Activated CD4-positive, CD25-positive, alpha-beta regulatory T cell treated with anti-CD3 and anti-CD28 coated beads, Interleukin-2, amount 50 U/mL, for 24 hours (primary cell): ENCODE measurements at regions not wholly inside any gene's neighbourhood (a gene's known extent, or its start where the extent isn't known, plus 50 kb on each side); places are given as distances from the start of the nearest gene placed in this dataset.
A peak's percentile ranks its signal among the peaks of the same experiment; 100 is the strongest.

Experiments
- ATAC-seq, 2 donors: fragments of 150-1000 bp; cut with Tn5 transposase; one replicate each; pipeline ENCODE4 v1.10.0; 2021; ENCODE audit warnings: mild to moderate bottlenecking in 1 of 2, moderate library complexity in 1 of 2

- no peak for ATAC-seq
Observed at GRCh38 chr2:19540739-19541525, 182.5 kb upstream of the OSR1 start.

- ATAC-seq, result no peak
Observed at GRCh38 chr2:19538411-19538963, 180.1 kb upstream of the OSR1 start.

- no peak for ATAC-seq
Observed at GRCh38 chr2:19536136-19536535, 177.7 kb upstream of the OSR1 start.

- no peak for ATAC-seq
Observed at GRCh38 chr2:19532547-19533196, 174.2 kb upstream of the OSR1 start.

- no peak for ATAC-seq
Observed at GRCh38 chr2:19529677-19530076, 171.3 kb upstream of the OSR1 start.

- no peak for ATAC-seq
Observed at GRCh38 chr2:19527771-19528170, 169.3 kb upstream of the OSR1 start.

GRCh38 chr2:19525313-19525712, 166.9 kb upstream of the OSR1 start:
- no peak for ATAC-seq

GRCh38 chr2:19519045-19519444, 160.6 kb upstream of the OSR1 start:
- ATAC-seq, result no peak

- no peak for ATAC-seq
Observed at GRCh38 chr2:19507137-19507536, 148.7 kb upstream of the OSR1 start.

- ATAC-seq, result no peak
Observed at GRCh38 chr2:19505199-19506136, 147.0 kb upstream of the OSR1 start.

GRCh38 chr2:19504400-19505198, 146.2 kb upstream of the OSR1 start:
- no peak for ATAC-seq

- ATAC-seq, result no peak
Observed at GRCh38 chr2:19503915-19504314, 145.5 kb upstream of the OSR1 start.

GRCh38 chr2:19503406-19503805, 145.0 kb upstream of the OSR1 start:
- ATAC-seq, result no peak

GRCh38 chr2:19500126-19500525, 141.7 kb upstream of the OSR1 start:
- no peak for ATAC-seq

GRCh38 chr2:19496646-19497045, 138.2 kb upstream of the OSR1 start:
- no peak for ATAC-seq

GRCh38 chr2:19494241-19494640, 135.8 kb upstream of the OSR1 start:
- ATAC-seq, result no peak

GRCh38 chr2:19491796-19492195, 133.4 kb upstream of the OSR1 start:
- ATAC-seq, result no peak

- ATAC-seq, result no peak
Observed at GRCh38 chr2:19490846-19491435, 132.5 kb upstream of the OSR1 start.

- ATAC-seq, result peak in 1 of 2 donors; percentile 38
Observed at GRCh38 chr2:19488009-19488691, 129.7 kb upstream of the OSR1 start.

GRCh38 chr2:19484736-19485135, 126.3 kb upstream of the OSR1 start:
- ATAC-seq, result no peak

- ATAC-seq, result no peak
Observed at GRCh38 chr2:19480673-19481072, 122.2 kb upstream of the OSR1 start.
